ENCODE measurements at regions not wholly inside any gene's neighbourhood (a gene's known extent, or its start where the extent isn't known, plus 50 kb on each side); places are given as distances from the start of the nearest gene placed in this dataset.

DNA sequence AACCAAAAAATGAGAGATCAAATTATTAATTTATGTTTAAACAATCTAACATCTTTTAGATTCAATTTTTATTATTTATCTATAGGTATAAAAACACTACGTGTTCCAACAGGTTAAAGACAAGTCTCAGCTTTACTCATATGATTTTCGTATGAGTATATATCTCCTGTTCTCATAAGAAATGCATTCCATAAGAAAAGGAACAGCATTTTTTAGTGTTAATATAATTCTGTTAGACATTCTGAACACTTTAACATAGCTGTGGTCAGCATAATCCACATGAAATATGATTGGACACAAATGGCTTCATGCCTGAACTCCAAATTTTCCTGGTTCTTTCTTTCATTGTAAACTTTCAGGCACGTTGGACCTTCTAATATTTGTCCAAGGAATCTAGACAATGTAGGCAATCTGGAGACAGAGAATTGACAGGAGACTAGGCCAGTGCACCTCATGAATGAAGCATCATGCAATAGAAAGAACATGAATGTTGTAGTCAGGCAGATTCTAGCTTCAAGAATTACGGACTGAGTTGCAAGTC is 1122.0 kb upstream of the ALCAM start (continued):
- no peak for TF ChIP-seq RNF2 (IDR thresholded peaks at IDR 0.05; ENCODE audit: borderline replicate concordance, low read depth, low read length, missing control alignments, poor library complexity, severe bottlenecking)
